PFSK-1 (cell line): ENCODE measurements at regions not wholly inside any gene's neighbourhood (a gene's known extent, or its start where the extent isn't known, plus 50 kb on each side); places are given as distances from the start of the nearest gene placed in this dataset.

Source experiments
- POLR2AphosphoS5 ChIP-seq: IDR thresholded peaks from 2 replicates; pipeline ENCODE4 v1.6.1; 2012; ENCODE audit warnings: low read depth, mild to moderate bottlenecking, control low read depth, low read length, moderate library complexity
- SIN3A ChIP-seq: IDR thresholded peaks from 2 replicates; pipeline ENCODE4 v1.6.1; 2012; ENCODE audit warnings: mild to moderate bottlenecking, low read length, moderate library complexity, borderline replicate concordance; ENCODE audit not compliant: insufficient read depth
- TAF1 ChIP-seq: IDR thresholded peaks from 2 replicates; pipeline ENCODE4 v1.6.1; 2012; ENCODE audit warnings: low read length, control low read depth, borderline replicate concordance; ENCODE audit not compliant: insufficient read depth
- TF ChIP-seq, protein P1 (sequence below), 2 experiments: IDR thresholded peaks; 2 replicates each; pipeline versions ENCODE4 v1.6.1 to v1.8.0; 2011 to 2012; ENCODE audit warnings: low read depth in 2 of 2, low read length in 2 of 2, control low read depth in 1 of 2, inconsistent platforms in 1 of 2, mild to moderate bottlenecking in 1 of 2, moderate library complexity in 1 of 2; ENCODE audit not compliant: insufficient read depth in 1 of 2

GRCh38 chr3:64355401-64355807, 130.1 kb upstream of the PRICKLE2 start:
- TF ChIP-seq POLR2AphosphoS5 (no peak), SIN3A (no peak), TAF1 (no peak)
- TF ChIP-seq, protein P1, sequence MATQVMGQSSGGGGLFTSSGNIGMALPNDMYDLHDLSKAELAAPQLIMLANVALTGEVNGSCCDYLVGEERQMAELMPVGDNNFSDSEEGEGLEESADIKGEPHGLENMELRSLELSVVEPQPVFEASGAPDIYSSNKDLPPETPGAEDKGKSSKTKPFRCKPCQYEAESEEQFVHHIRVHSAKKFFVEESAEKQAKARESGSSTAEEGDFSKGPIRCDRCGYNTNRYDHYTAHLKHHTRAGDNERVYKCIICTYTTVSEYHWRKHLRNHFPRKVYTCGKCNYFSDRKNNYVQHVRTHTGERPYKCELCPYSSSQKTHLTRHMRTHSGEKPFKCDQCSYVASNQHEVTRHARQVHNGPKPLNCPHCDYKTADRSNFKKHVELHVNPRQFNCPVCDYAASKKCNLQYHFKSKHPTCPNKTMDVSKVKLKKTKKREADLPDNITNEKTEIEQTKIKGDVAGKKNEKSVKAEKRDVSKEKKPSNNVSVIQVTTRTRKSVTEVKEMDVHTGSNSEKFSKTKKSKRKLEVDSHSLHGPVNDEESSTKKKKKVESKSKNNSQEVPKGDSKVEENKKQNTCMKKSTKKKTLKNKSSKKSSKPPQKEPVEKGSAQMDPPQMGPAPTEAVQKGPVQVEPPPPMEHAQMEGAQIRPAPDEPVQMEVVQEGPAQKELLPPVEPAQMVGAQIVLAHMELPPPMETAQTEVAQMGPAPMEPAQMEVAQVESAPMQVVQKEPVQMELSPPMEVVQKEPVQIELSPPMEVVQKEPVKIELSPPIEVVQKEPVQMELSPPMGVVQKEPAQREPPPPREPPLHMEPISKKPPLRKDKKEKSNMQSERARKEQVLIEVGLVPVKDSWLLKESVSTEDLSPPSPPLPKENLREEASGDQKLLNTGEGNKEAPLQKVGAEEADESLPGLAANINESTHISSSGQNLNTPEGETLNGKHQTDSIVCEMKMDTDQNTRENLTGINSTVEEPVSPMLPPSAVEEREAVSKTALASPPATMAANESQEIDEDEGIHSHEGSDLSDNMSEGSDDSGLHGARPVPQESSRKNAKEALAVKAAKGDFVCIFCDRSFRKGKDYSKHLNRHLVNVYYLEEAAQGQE (IDR thresholded peaks at IDR 0.05; ENCODE audit: insufficient read depth in 1 of 2, low read depth in 2 of 2, low read length in 2 of 2) = no peak
